ENCODE measurements at regions not wholly inside any gene's neighbourhood (a gene's known extent, or its start where the extent isn't known, plus 50 kb on each side); places are given as distances from the start of the nearest gene placed in this dataset.

DNA sequence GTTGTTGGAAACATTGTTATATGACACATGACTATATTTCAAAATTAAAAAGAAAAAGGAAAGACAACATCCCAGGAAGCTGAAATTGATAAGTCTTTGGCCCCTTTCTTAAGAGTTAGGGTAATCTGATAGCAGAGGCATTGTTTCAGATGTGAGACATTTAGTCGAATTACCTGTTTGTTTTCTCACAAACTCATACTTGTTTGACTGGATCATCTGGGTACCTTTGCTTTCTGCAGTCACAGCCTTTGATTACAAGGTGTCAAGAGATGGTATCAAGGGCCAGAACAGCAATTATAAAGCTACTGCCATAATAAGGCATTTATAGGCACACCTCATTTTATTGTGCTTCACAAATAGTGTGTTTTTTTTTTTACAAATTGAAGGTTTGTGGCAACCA, 136.3 kb downstream of the DUSP10 start:
- TF ChIP-seq EZH2 (IDR thresholded peaks at IDR 0.05; ENCODE audit: insufficient read depth, poor library complexity, severe bottlenecking) = no peak
- TF ChIP-seq EZH2phosphoT487 (IDR thresholded peaks at IDR 0.05; ENCODE audit: insufficient read depth, low read depth) = no peak
